Stomach smooth muscle (tissue), 2 donors: ENCODE measurements at regions not wholly inside any gene's neighbourhood (a gene's known extent, or its start where the extent isn't known, plus 50 kb on each side); places are given as distances from the start of the nearest gene placed in this dataset.
"Not testable (repeated sequence)": the region's sequence is repeated elsewhere in the genome, so short reads cannot be mapped to it uniquely, and the experiment has no call there.

Experiments used
- H3K27ac ChIP-seq: one replicate; pipeline ENCODE4 v1.7.0; 2013; ENCODE audit warnings: mild to moderate bottlenecking, low read length, inconsistent platforms
- H3K27me3 ChIP-seq, 2 donors: one replicate each; pipeline ENCODE4 v1.7.0; 2013; ENCODE audit warnings: low read length in 2 of 2; ENCODE audit not compliant: insufficient read depth in 2 of 2, control insufficient read depth in 1 of 2
- H3K36me3 ChIP-seq, 2 donors: one replicate each; pipeline ENCODE4 v1.7.0; 2013; ENCODE audit warnings: low read length in 2 of 2; ENCODE audit not compliant: control insufficient read depth in 2 of 2, insufficient read depth in 2 of 2
- H3K4me1 ChIP-seq: one replicate; pipeline ENCODE4 v1.7.0; 2013; ENCODE audit warnings: low read length; ENCODE audit not compliant: control insufficient read depth, insufficient read depth
- H3K4me3 ChIP-seq, 2 donors: one replicate each; pipeline ENCODE4 v1.7.0; 2013; ENCODE audit warnings: low read length in 2 of 2
- H3K9ac ChIP-seq, 2 donors: one replicate each; pipeline ENCODE4 v1.7.0; 2013; ENCODE audit warnings: low read length in 2 of 2, mild to moderate bottlenecking in 1 of 2
- H3K9me3 ChIP-seq, 2 donors: one replicate each; pipeline ENCODE4 v1.7.0; 2013; ENCODE audit warnings: low read length in 2 of 2; ENCODE audit not compliant: control insufficient read depth in 2 of 2
- donor health status: healthy.
- donor health status: Pancreatic carcinoma.

- no peaks in the 10 kb centered on the region for H3K27me3 ChIP-seq
- no peak overlapping the region for H3K4me3 ChIP-seq
These were observed 588.3 kb upstream of the SEMA6D start for GRCh38 chr15:47129033-47129432.

GRCh38 chr15:47131450-47131849 is 585.9 kb upstream of the SEMA6D start:
- not testable (repeated sequence) for H3K27ac ChIP-seq

More at GRCh38 chr15:47129033-47129432, 588.3 kb upstream of the SEMA6D start:
- no peak overlapping the region for H3K9ac ChIP-seq
- no peaks in the 10 kb centered on the region for H3K4me1 ChIP-seq
- no peak overlapping the region for H3K27ac ChIP-seq
- H3K9me3 ChIP-seq: peaks cover 0 to 2% of the 10 kb centered on the region in 2 donors
- H3K36me3 ChIP-seq: no peaks in the 10 kb centered on the region

GRCh38 chr15:47135267-47135666 is 582.0 kb upstream of the SEMA6D start:
- Histone ChIP-seq H3K4me3 (no peak overlapping the region), H3K27ac (no peak overlapping the region), H3K9ac (no peak overlapping the region), H3K9me3 (no peaks in the 10 kb centered on the region), H3K4me1 (no peaks in the 10 kb centered on the region), H3K27me3 (no peaks in the 10 kb centered on the region), H3K36me3 (no peaks in the 10 kb centered on the region)

More at GRCh38 chr15:47131450-47131849, 585.9 kb upstream of the SEMA6D start:
- H3K9me3 ChIP-seq, H3K36me3 ChIP-seq, H3K4me1 ChIP-seq, H3K4me3 ChIP-seq, H3K9ac ChIP-seq, H3K27me3 ChIP-seq: not testable (repeated sequence)

DNA sequence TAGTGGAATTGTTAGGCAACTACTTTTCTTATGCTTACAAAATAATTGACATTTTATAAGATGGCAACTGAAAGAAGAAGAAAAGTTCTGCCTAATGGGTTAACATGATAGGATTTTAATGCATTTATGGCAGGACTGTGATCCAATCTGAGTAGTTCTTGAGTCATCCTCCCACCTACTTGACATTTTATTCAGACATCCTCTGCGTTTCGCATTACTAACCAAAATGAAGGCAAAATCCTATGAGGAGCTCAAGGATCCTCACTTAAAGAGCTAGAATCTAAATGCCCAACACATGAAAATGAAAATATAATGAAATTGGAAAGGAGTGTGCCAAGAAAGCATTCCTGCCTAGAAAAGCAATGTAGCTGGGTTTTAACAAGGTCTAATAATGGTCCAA is 581.1 kb upstream of the SEMA6D start:
- H3K9ac ChIP-seq: no peak overlapping the region
- no peaks in the 10 kb centered on the region for H3K9me3 ChIP-seq
- H3K36me3 ChIP-seq: no peaks in the 10 kb centered on the region
- no peaks in the 10 kb centered on the region for H3K27me3 ChIP-seq
- no peak overlapping the region for H3K27ac ChIP-seq
- no peaks in the 10 kb centered on the region for H3K4me1 ChIP-seq
- H3K4me3 ChIP-seq: no peak overlapping the region

GRCh38 chr15:47139965-47140364 is 577.3 kb upstream of the SEMA6D start:
- Histone ChIP-seq H3K4me1 (no peaks in the 10 kb centered on the region), H3K4me3 (no peak overlapping the region)

GRCh38 chr15:47157827-47158226 is 559.5 kb upstream of the SEMA6D start:
- Histone ChIP-seq H3K4me1 (no peaks in the 10 kb centered on the region), H3K9me3 (no peaks in the 10 kb centered on the region), H3K4me3 (no peak overlapping the region), H3K27ac (no peak overlapping the region), H3K36me3 (no peaks in the 10 kb centered on the region), H3K27me3 (no peaks in the 10 kb centered on the region), H3K9ac (no peak overlapping the region)

More at GRCh38 chr15:47139965-47140364, 577.3 kb upstream of the SEMA6D start:
- no peaks in the 10 kb centered on the region for H3K36me3 ChIP-seq
- H3K9ac ChIP-seq: no peak overlapping the region
- H3K9me3 ChIP-seq: no peaks in the 10 kb centered on the region
- no peaks in the 10 kb centered on the region for H3K27me3 ChIP-seq
- no peak overlapping the region for H3K27ac ChIP-seq

- no peak overlapping the region for H3K27ac ChIP-seq
- H3K4me3 ChIP-seq: peak overlapping the region; percentile 16 to 41
- H3K4me1 ChIP-seq: no peaks in the 10 kb centered on the region
- H3K9me3 ChIP-seq: no peaks in the 10 kb centered on the region
- no peaks in the 10 kb centered on the region for H3K27me3 ChIP-seq
- no peaks in the 10 kb centered on the region for H3K36me3 ChIP-seq
- peak overlapping the region in 1 of 2 donors; percentile 10 for H3K9ac ChIP-seq
These were observed 558.7 kb upstream of the SEMA6D start for GRCh38 chr15:47158573-47158972.

- H3K27ac ChIP-seq: no peak overlapping the region
- no peaks in the 10 kb centered on the region for H3K4me1 ChIP-seq
- no peaks in the 10 kb centered on the region for H3K9me3 ChIP-seq
- H3K27me3 ChIP-seq: no peaks in the 10 kb centered on the region
- H3K9ac ChIP-seq: no peak overlapping the region
- H3K4me3 ChIP-seq: no peak overlapping the region
- no peaks in the 10 kb centered on the region for H3K36me3 ChIP-seq
These were observed 540.1 kb upstream of the SEMA6D start for GRCh38 chr15:47177177-47177576.

DNA sequence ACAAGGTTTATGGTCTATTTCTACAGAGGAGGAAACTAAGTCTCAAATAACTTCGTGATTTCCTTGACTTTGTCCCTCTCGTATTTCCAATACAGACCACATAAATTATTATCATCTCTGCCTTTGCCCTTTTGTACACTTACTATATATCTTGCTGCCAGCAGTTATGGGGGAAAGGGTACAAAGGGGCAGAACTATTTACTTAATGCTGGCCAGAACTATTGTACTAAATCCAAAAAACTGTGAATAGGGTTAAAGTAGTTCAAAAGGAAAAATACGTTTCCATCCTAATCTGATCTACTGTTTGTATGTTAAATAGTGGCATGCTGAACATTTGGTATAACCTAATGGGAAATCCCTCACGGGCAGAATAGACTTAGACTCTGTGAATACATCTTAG is 537.3 kb upstream of the SEMA6D start:
- no peak overlapping the region for H3K4me3 ChIP-seq
- H3K9me3 ChIP-seq: no peaks in the 10 kb centered on the region
- peaks cover 5% of the 10 kb centered on the region for H3K4me1 ChIP-seq
- H3K36me3 ChIP-seq: no peaks in the 10 kb centered on the region
- no peak overlapping the region for H3K27ac ChIP-seq
- no peak overlapping the region for H3K9ac ChIP-seq
- peaks cover 0 to 4% of the 10 kb centered on the region in 2 donors for H3K27me3 ChIP-seq

DNA sequence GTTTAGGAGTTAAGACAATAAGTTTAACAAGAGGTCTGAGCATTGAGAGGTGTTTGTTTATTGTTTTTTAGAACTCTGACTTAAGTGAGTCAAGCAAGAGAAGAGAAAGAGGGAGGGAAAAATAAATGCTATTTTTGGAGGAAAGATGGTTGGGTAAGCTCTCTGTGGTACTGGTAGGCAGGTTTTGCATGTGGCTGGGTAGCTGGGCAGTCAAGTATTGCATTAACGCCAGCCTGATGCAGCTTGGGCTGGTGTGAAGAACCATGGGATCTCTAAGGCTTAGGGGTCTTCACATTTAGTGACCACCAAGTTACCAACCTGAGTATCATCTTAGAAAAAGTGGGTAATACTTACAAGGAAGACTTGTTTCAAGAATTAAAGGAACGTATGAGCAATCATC is 534.5 kb upstream of the SEMA6D start:
- H3K27ac ChIP-seq: no peak overlapping the region
- H3K9ac ChIP-seq: no peak overlapping the region
- H3K27me3 ChIP-seq: peaks cover 0 to 4% of the 10 kb centered on the region in 2 donors

DNA sequence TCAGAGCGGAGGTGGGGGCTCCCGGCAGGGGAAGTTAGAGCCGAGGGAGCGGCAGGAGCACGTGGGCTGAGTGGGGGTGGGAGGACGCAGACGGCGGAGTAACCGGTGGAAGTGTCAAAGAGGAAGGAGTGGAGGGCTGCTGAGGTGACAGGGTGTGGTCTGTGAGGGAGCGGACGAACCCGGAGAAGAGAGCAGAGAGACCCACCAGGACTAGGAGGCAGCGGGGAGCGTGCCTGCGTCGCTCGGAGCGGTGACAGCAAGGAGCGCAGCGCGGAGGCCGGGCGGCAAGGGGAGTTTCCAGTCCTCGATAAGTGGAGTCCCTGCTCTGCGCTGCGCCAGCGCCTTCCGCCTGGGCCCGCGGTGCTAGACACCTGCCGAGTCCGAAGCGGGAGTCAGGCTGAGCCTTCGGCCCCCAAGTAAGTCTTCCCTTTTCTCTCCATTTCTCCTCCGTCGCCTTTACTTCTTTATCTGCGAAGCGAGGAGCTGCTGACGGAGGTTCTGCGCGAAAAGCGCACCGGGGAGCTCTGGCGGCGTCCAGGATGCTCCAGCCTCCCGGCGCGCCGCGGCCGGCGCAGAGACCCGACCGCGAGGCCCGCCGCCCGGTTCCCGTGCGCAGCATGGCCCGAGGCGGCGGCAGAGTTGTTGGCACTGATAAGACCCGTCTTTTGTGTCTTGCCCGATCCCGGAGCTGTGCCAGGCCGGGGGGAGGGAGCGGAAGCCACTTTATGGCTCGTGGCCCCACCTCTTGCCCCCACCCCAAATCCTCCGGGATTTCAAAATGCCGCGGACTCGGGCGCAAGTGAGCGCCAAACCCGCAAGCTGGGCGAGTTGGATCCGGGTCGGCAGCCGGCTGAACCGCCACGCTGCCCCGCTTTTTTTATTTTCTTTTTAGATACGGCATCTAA is 533.0 kb upstream of the SEMA6D start:
- no peaks in the 10 kb centered on the region for H3K36me3 ChIP-seq
- H3K27me3 ChIP-seq: peaks cover 0 to 4% of the 10 kb centered on the region in 2 donors
- no peaks in the 10 kb centered on the region for H3K9me3 ChIP-seq
- peaks cover 10% of the 10 kb centered on the region for H3K4me1 ChIP-seq
- peak overlapping the region in 1 of 2 donors; percentile 77 for H3K9ac ChIP-seq
- no peak overlapping the region for H3K27ac ChIP-seq
- H3K4me3 ChIP-seq: peak overlapping the region; percentile 76 to 79

More for the DNA sequence above, 534.5 kb upstream of the SEMA6D start:
- Histone ChIP-seq H3K4me3 (no peak overlapping the region), H3K9me3 (no peaks in the 10 kb centered on the region), H3K36me3 (no peaks in the 10 kb centered on the region), H3K4me1 (peaks cover 10% of the 10 kb centered on the region)
